ENCODE measurements at regions not wholly inside any gene's neighbourhood (a gene's known extent, or its start where the extent isn't known, plus 50 kb on each side); places are given as distances from the start of the nearest gene placed in this dataset.

- TF ChIP-seq ZNF274 (IDR thresholded peaks at IDR 0.05; ENCODE audit: low read depth, low read length): no peak
These were observed 777.0 kb upstream of the WWC1 start for GRCh38 chr5:167514461-167514860.

GRCh38 chr5:167525004-167525403 lies 766.4 kb upstream of the WWC1 start:
- no peak overlapping the region for H3K4me3 ChIP-seq (ENCODE audit: low read length)
- no peak for TF ChIP-seq ZNF274 (IDR thresholded peaks at IDR 0.05; ENCODE audit: low read depth, low read length)

More at GRCh38 chr5:167514461-167514860, 777.0 kb upstream of the WWC1 start:
- no peak overlapping the region for H3K4me3 ChIP-seq (ENCODE audit: low read length)

GRCh38 chr5:167528651-167529050 lies 762.8 kb upstream of the WWC1 start:
- H3K4me3 ChIP-seq (ENCODE audit: low read length): no peak overlapping the region
- TF ChIP-seq ZNF274 (IDR thresholded peaks at IDR 0.05; ENCODE audit: low read depth, low read length): no peak

GRCh38 chr5:167530548-167530947 lies 760.9 kb upstream of the WWC1 start:
- TF ChIP-seq ZNF274 (IDR thresholded peaks at IDR 0.05; ENCODE audit: low read depth, low read length): no peak
- H3K4me3 ChIP-seq (ENCODE audit: low read length): no peak overlapping the region

- no peak for TF ChIP-seq ZNF274 (IDR thresholded peaks at IDR 0.05; ENCODE audit: low read depth, low read length)
- no peak overlapping the region for H3K4me3 ChIP-seq (ENCODE audit: low read length)
These were observed 757.3 kb upstream of the WWC1 start for GRCh38 chr5:167533814-167534795.

- no peak overlapping the region for H3K4me3 ChIP-seq (ENCODE audit: low read length)
- TF ChIP-seq ZNF274 (IDR thresholded peaks at IDR 0.05; ENCODE audit: low read depth, low read length): no peak
These were observed 751.7 kb upstream of the WWC1 start for GRCh38 chr5:167539747-167540146.

GRCh38 chr5:167546270-167546669 lies 745.2 kb upstream of the WWC1 start:
- TF ChIP-seq ZNF274 (IDR thresholded peaks at IDR 0.05; ENCODE audit: low read depth, low read length): no peak
- no peak overlapping the region for H3K4me3 ChIP-seq (ENCODE audit: low read length)

- H3K4me3 ChIP-seq (ENCODE audit: low read length): no peak overlapping the region
- TF ChIP-seq ZNF274 (IDR thresholded peaks at IDR 0.05; ENCODE audit: low read depth, low read length): no peak
These were observed 739.1 kb upstream of the WWC1 start for GRCh38 chr5:167552356-167552755.

- no peak overlapping the region for H3K4me3 ChIP-seq (ENCODE audit: low read length)
- no peak for TF ChIP-seq ZNF274 (IDR thresholded peaks at IDR 0.05; ENCODE audit: low read depth, low read length)
These were observed 737.9 kb upstream of the WWC1 start for GRCh38 chr5:167553511-167553910.

GRCh38 chr5:167554564-167555290 lies 736.7 kb upstream of the WWC1 start:
- no peak overlapping the region for H3K4me3 ChIP-seq (ENCODE audit: low read length)
- TF ChIP-seq ZNF274 (IDR thresholded peaks at IDR 0.05; ENCODE audit: low read depth, low read length): no peak

GRCh38 chr5:167555565-167556166 lies 735.8 kb upstream of the WWC1 start:
- TF ChIP-seq ZNF274 (IDR thresholded peaks at IDR 0.05; ENCODE audit: low read depth, low read length): no peak
- no peak overlapping the region for H3K4me3 ChIP-seq (ENCODE audit: low read length)

- no peak for TF ChIP-seq ZNF274 (IDR thresholded peaks at IDR 0.05; ENCODE audit: low read depth, low read length)
- H3K4me3 ChIP-seq (ENCODE audit: low read length): no peak overlapping the region
These were observed 734.1 kb upstream of the WWC1 start for GRCh38 chr5:167557359-167557758.

- no peak for TF ChIP-seq ZNF274 (IDR thresholded peaks at IDR 0.05; ENCODE audit: low read depth, low read length)
These were observed 729.6 kb upstream of the WWC1 start for GRCh38 chr5:167561796-167562195.

GRCh38 chr5:167564275-167564674 lies 727.2 kb upstream of the WWC1 start:
- TF ChIP-seq ZNF274 (IDR thresholded peaks at IDR 0.05; ENCODE audit: low read depth, low read length): no peak
- no peak overlapping the region for H3K4me3 ChIP-seq (ENCODE audit: low read length)

More at GRCh38 chr5:167561796-167562195, 729.6 kb upstream of the WWC1 start:
- no peak overlapping the region for H3K4me3 ChIP-seq (ENCODE audit: low read length)
